ENCODE measurements at regions not wholly inside any gene's neighbourhood (a gene's known extent, or its start where the extent isn't known, plus 50 kb on each side); places are given as distances from the start of the nearest gene placed in this dataset.

DNA sequence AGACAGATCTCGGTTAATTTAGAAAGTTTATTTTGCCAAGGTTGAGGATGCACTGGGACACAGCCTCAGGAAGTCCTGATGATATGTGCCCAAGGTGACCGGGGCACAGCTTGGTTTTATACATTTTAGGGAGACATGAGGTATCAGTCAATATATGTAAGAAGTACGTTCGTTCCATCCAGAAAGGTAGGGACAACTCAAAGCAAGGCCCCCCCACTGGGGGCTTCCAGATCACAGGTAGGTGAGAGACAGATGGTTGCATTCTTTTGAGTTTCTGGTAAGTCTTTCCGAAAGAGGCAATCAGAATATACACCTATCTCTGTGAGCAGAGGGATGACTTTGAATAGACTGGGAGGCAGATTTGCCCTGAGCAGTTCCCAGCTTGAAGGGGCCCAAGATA is 60.4 kb upstream of the VTCN1 start:
- ATAC-seq: no peak
- H3K4me3 Mint-ChIP-seq: no peak overlapping the region
- H3K9me3 Mint-ChIP-seq: no peaks in the 10 kb centered on the region
- no peaks in the 10 kb centered on the region for H3K4me1 Mint-ChIP-seq (ENCODE audit: low read depth)
- H3K27me3 Mint-ChIP-seq (ENCODE audit: low read depth): peaks cover 3% of the 10 kb centered on the region
- no peaks in the 10 kb centered on the region for H3K36me3 Mint-ChIP-seq (ENCODE audit: insufficient read depth)
- no peak for DNase-seq

DNA sequence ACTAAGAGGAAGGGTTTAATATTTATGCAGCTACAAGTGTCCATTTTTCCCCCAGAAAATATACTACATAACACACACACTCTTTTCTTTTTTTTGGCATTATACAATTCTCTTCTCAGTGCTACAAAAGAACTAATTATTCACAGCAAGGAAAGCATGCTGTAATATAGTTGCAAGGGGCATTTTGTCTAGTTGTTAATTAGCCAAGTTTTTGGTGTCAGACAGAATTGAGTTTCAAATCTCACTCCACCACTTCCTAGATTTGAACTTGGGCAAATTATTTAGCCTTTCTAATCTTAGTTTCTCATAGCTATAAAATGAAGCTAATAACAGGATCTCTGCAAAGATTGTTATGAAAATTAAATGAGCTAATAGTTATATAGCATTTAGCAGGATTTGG is 60.0 kb upstream of the VTCN1 start:
- H3K4me3 Mint-ChIP-seq: no peak overlapping the region
- no peak for ATAC-seq
- no peaks in the 10 kb centered on the region for H3K9me3 Mint-ChIP-seq
- DNase-seq: no peak
- H3K36me3 Mint-ChIP-seq (ENCODE audit: insufficient read depth): no peaks in the 10 kb centered on the region
- peaks cover 5% of the 10 kb centered on the region for H3K27me3 Mint-ChIP-seq (ENCODE audit: low read depth)
- H3K4me1 Mint-ChIP-seq (ENCODE audit: low read depth): no peaks in the 10 kb centered on the region

DNA sequence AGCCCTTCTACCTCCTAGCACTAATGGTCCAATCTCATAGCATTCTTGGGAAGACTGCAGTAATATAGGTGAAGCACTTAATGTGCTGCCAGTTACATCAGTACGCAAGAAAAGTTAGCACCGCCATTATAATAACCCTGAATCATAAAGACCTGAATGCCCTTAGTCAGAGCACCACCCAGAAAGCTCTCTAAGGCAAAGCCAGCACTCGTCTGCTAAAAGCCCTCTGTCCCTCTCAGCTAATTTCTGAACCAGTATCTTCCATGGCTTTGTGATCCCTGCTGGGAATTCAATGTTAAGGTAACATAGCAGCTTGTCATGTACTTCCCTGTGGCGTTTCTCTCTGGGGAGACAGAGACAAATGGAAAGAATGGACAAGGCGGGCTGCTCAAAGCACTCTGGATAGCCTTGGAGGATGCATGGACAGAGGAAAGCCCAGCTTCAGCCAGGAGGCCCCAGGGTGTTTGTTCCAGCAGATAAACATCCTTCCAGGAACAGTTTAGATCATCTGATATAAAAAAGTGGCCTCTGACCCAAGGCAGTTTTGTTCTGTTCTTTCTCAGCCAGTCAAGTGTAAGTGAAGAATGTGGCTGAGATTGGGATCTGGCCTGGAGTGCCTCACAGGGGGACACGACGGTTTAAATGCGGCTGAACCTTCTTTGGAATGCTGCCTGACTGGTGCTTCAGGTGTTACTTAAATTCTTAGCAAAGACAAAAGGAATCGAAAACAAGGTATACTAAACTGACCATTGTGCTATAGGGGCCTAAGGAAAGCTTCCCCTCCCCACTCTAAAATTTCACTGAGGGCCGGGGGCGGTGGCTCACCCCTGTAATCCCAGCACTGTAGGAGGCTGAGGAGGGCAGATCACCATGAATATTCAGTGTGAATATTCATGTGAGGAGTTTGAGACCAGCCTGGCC is 58.1 kb upstream of the VTCN1 start:
- no peak for DNase-seq
- Mint-ChIP-seq H3K4me1 (ENCODE audit: low read depth) (no peaks in the 10 kb centered on the region), H3K36me3 (ENCODE audit: insufficient read depth) (no peaks in the 10 kb centered on the region), H3K4me3 (no peak overlapping the region), H3K27me3 (ENCODE audit: low read depth) (peaks cover 8% of the 10 kb centered on the region), H3K9me3 (no peaks in the 10 kb centered on the region)
- no peak for ATAC-seq

DNA sequence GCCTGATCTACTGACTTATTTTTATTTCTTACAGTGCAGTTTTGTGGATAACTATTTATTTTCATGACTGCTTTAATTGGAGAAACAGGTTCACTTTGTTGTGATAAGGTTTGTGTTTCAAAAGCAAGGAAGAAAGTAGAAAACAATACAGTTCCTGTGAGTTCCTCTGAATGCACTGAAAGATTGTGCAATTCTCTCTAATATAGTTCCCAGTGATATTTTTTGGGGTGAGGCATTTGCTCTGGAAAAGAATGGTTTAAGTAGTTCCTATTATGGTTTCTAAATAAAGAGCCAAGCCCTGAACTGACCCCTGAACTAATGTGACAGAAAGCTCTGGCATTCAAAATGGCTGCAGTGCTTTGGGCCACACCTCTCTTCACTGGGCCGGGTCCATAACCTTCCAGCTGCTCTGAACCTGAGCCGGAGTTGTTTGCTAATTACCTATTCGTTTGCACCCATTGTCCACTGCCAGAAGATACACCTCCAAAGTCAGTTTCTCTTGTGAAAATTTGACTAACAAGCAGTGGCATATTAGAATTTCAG is 56.6 kb upstream of the VTCN1 start:
- Mint-ChIP-seq H3K4me1 (ENCODE audit: low read depth) (no peaks in the 10 kb centered on the region), H3K36me3 (ENCODE audit: insufficient read depth) (no peaks in the 10 kb centered on the region)
- ATAC-seq: no peak

DNA sequence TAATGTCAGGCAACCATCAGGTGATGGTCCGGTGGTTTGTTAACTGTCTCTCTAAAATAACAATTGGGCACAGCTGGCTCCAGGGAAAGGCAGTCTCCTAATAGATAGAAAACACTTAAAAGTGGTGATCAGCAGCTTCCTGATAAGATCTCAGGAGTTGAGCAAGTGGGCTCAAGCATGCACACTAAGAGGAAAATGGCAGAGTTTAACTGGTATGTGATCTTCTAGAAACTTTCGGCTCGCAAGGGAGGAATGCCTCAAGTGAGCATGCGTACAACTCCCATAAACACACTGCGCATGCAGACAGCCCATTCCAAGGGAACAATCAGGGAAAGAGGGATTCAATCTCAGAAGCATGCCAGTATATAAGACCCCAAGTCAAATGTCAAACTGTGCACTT is 52.2 kb upstream of the VTCN1 start:
- ATAC-seq (no peak), DNase-seq (no peak)
- Mint-ChIP-seq H3K9me3 (peaks cover 6% of the 10 kb centered on the region), H3K36me3 (ENCODE audit: insufficient read depth) (no peaks in the 10 kb centered on the region), H3K4me3 (no peak overlapping the region), H3K27me3 (ENCODE audit: low read depth) (peaks cover 8% of the 10 kb centered on the region), H3K4me1 (ENCODE audit: low read depth) (no peaks in the 10 kb centered on the region)

More for the DNA sequence above, 56.6 kb upstream of the VTCN1 start:
- no peaks in the 10 kb centered on the region for H3K9me3 Mint-ChIP-seq
- H3K27me3 Mint-ChIP-seq (ENCODE audit: low read depth): peaks cover 8% of the 10 kb centered on the region
- DNase-seq: no peak
- no peak overlapping the region for H3K4me3 Mint-ChIP-seq

DNA sequence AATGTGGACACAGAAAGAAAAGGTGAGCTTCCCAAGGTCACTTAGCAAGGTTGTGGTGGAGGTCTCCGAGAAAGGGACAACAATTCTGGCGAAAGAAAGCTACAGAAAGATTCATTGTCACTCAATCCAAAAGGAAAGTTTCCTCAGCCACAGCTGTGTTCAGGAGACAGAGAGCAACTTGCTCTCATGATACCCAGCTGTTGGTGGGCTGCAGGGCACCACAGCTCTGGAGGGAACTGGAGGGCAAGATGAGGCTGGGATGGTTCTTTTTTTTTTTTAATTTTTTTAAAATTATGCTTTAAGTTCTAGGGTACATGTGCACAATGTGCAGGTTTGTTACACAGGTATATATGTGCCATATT is 50.7 kb upstream of the VTCN1 start:
- Mint-ChIP-seq H3K9me3 (peaks cover 9% of the 10 kb centered on the region), H3K27me3 (ENCODE audit: low read depth) (peaks cover 10% of the 10 kb centered on the region), H3K4me3 (no peak overlapping the region), H3K36me3 (ENCODE audit: insufficient read depth) (no peaks in the 10 kb centered on the region), H3K4me1 (ENCODE audit: low read depth) (no peaks in the 10 kb centered on the region)
- ATAC-seq (no peak), DNase-seq (no peak)

DNA sequence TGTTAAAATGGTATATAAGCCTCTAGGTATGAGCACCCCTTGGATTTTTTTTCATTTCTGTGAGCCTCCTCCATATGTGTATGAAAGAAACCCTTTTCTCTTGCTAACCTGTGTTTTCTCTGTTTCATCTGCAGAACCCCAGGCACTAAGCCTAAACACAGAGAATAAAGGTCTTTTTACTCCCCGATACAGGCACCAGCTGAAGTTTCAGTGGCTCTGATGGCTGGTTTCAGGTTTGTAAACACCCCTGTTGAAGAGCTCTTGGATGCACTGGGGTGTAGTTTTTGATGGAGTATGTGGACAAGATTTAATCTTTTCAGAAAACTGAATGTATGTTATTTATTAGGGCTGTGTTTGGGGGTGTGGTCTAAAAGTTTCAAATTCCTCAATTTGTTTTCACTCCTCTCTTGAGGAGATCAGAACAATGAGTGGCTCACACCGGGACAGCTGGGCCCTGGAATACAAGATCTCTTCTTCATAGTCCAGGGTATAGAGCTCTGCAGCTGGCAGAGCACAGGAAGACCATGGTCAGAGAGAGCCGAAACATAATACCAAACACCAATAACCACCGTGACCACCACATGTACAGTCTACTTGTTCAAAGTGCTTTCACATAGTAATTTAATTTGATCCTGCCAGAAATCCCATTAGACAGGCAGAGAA is 50.2 kb upstream of the VTCN1 start:
- DNase-seq (no peak), ATAC-seq (no peak)
- Mint-ChIP-seq H3K36me3 (ENCODE audit: insufficient read depth) (no peaks in the 10 kb centered on the region), H3K4me3 (no peak overlapping the region), H3K4me1 (ENCODE audit: low read depth) (no peaks in the 10 kb centered on the region), H3K9me3 (peaks cover 9% of the 10 kb centered on the region), H3K27me3 (ENCODE audit: low read depth) (peaks cover 10% of the 10 kb centered on the region)
